RWPE1 (cell line): ENCODE measurements at regions not wholly inside any gene's neighbourhood (a gene's known extent, or its start where the extent isn't known, plus 50 kb on each side); places are given as distances from the start of the nearest gene placed in this dataset.
A peak's percentile ranks its signal among the peaks of the same experiment; 100 is the strongest.

Experiments
- CTCF ChIA-PET: fragments of 350-600 bp; sonication (Branson Sonifier 250); formaldehyde crosslinking; extraction: SDS; loops from one replicate; lab custom pipeline; 2021; lab: Yijun Ruan, JAX
- POLR2A ChIA-PET: fragments of 400-600 bp; formaldehyde crosslinking; extraction: SDS; loops from one replicate; lab custom pipeline; 2020; ENCODE audit warnings: antibody characterized with exemption; ENCODE audit not compliant: low non-redundant PET; lab: Yijun Ruan, JAX
- DNase-seq: peaks from one replicate; pipeline ENCODE4 v3.0.0; 2012; ENCODE audit warnings: low spot score
- H3K27ac ChIP-seq: fragments of 450-650 bp; 2 replicates; pipeline ENCODE4 v1.5.1; 2017
- TF ChIP-seq, protein P1 (sequence below): fragments of 450-650 bp; conservative IDR thresholded peaks from 2 replicates; pipeline ENCODE4 v1.5.1; 2017; ENCODE audit warnings: low read depth, mild to moderate bottlenecking

DNA sequence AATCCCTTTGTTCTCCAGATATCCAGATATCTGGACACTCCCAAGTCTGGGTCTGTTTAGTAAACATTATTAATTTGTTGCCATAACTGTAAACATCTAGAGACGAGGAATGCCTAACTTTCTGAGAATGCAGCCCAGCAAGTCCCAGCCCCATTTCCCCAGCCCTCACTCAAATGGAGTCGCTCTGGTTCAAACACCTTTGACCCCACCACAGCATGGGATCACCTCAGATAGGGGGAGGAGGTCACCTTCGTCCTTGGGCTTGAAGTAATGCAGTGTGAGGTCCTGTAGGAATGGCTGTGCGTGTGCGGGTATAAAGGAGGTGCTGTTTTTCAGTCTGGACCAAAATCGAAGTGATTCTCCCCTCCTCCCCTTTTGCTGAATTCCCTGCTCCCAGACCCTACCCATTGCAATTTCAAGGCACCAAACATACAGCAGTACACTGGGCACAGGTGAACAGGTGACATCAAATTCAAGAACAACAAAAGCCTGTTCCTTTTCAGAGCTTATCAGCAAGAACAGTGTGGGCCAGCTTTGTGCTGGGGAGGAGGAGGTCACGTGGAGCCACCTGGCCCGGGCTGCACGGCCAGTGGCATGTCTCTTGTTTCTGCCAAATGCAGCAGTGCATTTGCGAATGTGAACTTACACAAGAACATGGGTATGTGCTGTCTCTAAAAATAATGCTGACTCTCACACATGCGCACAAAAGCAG, 57.5 kb upstream of the TRPM1 start:
- TF ChIP-seq, protein P1, sequence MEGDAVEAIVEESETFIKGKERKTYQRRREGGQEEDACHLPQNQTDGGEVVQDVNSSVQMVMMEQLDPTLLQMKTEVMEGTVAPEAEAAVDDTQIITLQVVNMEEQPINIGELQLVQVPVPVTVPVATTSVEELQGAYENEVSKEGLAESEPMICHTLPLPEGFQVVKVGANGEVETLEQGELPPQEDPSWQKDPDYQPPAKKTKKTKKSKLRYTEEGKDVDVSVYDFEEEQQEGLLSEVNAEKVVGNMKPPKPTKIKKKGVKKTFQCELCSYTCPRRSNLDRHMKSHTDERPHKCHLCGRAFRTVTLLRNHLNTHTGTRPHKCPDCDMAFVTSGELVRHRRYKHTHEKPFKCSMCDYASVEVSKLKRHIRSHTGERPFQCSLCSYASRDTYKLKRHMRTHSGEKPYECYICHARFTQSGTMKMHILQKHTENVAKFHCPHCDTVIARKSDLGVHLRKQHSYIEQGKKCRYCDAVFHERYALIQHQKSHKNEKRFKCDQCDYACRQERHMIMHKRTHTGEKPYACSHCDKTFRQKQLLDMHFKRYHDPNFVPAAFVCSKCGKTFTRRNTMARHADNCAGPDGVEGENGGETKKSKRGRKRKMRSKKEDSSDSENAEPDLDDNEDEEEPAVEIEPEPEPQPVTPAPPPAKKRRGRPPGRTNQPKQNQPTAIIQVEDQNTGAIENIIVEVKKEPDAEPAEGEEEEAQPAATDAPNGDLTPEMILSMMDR = no peak
- DNase-seq = no peak
- no peak overlapping the region for H3K27ac ChIP-seq
- ChIA-PET CTCF (interaction anchor here (1.0 kb wide), 1 partner anchor 30 kb away, joined by 3 read pairs; no protein-coding TSS in a partner anchor), POLR2A (no interaction called here)

DNA sequence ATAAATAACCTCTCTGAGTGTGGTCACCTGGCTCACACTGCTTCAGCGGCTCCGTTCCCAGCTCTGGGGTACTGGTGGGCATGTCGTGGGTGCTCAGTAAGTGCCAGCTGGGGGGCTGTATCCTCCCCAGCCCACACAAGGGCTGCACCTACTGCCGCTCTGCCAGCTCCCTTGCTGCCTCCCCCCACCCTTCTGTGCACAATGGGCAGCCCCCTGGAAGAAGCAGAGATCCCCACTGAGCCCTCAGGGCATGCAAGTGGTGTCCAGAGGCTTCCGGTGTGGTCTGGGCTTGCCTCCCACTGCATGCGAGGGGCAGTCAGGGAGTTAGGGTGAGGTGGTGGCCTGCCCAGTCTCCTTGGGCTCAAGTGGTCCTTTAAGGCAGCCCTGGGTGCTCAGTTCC, 58.3 kb upstream of the TRPM1 start:
- DNase-seq = no peak
- ChIA-PET CTCF (interaction anchor here (0.6 kb wide), 1 partner anchor 137 kb away, joined by 3 read pairs; no protein-coding TSS in a partner anchor), POLR2A (no interaction called here)
- TF ChIP-seq, protein P1 = no peak
- H3K27ac ChIP-seq = no peak overlapping the region

DNA sequence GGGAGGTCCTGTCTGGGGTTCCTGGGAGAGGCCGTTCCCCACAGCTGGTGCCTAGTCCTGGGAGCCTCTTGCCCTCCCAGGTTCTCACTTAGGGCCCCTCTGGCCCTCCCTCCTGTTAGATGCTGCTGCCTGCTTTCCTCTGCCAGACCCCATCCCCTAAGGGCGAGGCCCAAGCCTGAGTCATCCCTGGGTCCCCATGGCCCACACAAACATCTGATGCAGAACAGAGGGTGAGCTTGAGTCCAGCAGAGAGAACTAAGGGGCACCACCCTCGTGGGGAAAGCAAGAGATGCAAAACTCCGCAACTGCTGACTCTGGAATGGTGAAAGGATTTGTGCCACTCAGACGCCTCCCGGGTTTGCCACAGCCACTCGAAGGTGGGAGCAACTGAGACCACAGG, 58.8 kb upstream of the TRPM1 start:
- CTCF ChIA-PET = no interaction called here
- DNase-seq = no peak
- TF ChIP-seq, protein P1 = no peak
- no peak overlapping the region for H3K27ac ChIP-seq
- POLR2A ChIA-PET = no interaction called here

DNA sequence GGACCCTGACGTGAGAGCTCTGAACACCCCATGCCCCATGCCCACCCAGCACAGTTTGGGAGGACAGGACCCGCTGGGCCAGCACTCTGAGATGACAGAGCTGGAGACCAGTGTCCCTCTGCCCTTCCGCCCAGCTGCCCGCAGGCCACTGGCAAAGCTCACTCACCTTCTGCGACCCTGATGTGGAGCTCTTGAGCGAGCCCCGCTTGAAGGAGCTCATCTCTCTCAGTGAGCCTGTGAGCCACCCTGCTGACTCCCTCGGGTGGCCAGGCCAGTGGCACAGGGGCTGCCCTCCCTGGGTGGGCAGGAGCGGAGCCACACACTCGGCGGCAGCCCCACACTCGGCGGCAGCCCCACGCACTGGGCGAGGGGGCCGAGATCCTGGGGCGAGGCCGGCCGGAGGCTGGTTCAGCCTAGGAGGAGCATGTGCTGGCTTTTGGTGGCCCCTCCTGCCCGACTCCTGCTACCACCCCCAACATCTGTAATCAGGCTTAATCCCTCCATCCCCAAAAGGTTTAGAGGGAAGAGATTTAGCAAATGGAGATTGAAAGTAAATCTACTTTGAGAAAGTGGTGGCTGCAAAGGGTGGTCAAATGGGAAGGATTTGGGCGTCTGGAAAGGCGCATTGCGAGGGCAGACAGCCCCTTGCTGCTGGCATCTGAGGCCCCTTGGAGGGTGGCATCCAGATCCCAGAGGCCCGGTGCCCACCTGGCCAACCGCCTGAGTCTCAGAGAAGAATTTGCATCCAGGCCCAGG, 59.4 kb upstream of the TRPM1 start:
- H3K27ac ChIP-seq = no peak overlapping the region
- no peak for DNase-seq
- TF ChIP-seq, protein P1 = no peak
- CTCF ChIA-PET = no interaction called here
- POLR2A ChIA-PET = no interaction called here

DNA sequence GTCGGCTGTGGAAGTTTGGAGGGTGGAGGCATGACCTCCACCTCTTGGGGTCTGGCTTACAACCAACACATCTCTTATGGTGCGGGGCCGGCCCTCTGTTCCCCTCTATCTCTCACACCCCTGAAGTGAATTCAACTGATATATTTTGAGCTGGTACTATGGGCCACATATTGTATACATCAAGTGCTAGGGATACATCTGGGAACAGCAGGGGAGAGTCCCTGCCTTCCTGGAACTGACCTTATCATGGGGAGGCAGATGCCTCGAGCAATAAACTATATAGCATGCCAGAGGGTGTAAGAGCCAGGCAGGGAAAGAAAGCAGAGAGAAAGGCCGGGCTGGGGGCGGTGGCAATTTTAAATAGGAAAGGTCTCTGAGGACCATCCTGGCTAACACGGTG, 60.4 kb upstream of the TRPM1 start:
- DNase-seq = no peak
- TF ChIP-seq, protein P1 = no peak
- CTCF ChIA-PET = no interaction called here
- H3K27ac ChIP-seq = no peak overlapping the region
- POLR2A ChIA-PET = no interaction called here

DNA sequence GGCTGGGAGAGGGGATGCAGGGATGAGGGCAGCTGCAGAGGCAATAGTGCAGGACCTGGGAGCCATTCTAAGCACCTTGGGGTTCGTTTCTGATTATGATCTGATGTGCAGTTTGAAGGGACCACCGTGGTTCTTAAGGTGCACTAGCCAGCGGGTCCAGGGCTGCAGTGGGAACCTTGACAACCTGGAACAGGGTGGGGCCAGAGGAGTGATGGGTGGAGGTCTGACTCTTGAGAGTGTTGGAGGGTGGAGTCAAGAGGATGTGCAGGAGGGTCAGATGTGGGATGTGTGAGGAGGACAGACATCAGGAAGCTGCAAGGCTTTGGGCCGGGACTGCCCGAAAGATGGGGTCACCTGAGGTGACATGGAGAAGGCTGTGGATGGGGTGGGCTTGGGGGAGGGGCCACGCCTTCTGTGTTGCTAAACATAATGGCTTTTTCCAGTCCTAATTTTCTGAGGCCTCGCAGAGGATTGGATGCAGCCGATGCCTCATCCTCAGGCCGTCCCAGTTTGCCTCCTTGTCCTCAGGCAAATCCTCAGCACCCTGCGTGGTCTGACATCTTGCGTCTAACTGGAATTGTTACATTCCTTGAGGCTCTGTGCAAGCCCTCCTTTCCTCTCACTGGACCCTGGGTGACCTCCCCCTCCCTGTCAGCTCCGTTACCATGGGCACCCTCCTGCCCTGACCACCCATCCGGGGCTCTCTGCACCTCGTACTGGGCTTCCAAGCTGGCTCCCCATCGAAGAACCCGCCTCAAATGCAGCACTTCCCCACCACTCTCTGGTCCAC, 61.4 kb upstream of the TRPM1 start:
- H3K27ac ChIP-seq = peak overlapping the region; percentile 87
- CTCF ChIA-PET = no interaction called here
- no peak for DNase-seq
- POLR2A ChIA-PET = no interaction called here
- TF ChIP-seq, protein P1 = no peak
